Epithelial cell of esophagus (primary cell): ENCODE measurements at regions not wholly inside any gene's neighbourhood (a gene's known extent, or its start where the extent isn't known, plus 50 kb on each side); places are given as distances from the start of the nearest gene placed in this dataset.

ENCODE experiments used
- DNase-seq: peaks from one replicate; pipeline ENCODE4 v3.0.0; 2010; ENCODE audit warnings: low read depth
- H3K4me3 ChIP-seq: 2 replicates; pipeline ENCODE4 v1.5.1; 2011; ENCODE audit warnings: mild to moderate bottlenecking, low read length, control low read depth
- TF ChIP-seq, protein P1 (sequence below): IDR thresholded peaks from 2 replicates; pipeline ENCODE4 v1.5.1; 2011; ENCODE audit warnings: low read depth, mild to moderate bottlenecking, low read length, control low read depth, inconsistent platforms; ENCODE audit not compliant: insufficient read depth; ENCODE audit errors: missing control alignments

DNA sequence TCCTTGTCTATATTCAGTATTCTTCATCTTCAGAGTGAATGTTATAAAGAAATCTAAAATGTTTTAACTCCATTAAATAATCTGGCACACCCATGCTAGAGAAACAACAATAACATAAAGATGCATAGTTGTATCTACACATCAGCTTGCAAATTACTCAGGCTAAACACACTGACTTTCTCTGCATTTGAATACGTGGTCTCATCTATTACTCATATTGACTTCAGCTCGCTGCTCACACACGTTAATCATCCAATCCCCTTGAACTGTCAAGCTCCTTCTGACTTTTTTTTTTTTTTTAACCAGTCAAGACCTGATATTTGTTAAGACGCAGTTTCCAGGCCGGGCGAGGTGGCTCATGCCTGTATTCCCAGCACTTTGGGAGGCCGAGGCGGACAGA is 1137.3 kb upstream of the CADM2 start:
- DNase-seq, result peak; percentile 33
- TF ChIP-seq, protein P1, sequence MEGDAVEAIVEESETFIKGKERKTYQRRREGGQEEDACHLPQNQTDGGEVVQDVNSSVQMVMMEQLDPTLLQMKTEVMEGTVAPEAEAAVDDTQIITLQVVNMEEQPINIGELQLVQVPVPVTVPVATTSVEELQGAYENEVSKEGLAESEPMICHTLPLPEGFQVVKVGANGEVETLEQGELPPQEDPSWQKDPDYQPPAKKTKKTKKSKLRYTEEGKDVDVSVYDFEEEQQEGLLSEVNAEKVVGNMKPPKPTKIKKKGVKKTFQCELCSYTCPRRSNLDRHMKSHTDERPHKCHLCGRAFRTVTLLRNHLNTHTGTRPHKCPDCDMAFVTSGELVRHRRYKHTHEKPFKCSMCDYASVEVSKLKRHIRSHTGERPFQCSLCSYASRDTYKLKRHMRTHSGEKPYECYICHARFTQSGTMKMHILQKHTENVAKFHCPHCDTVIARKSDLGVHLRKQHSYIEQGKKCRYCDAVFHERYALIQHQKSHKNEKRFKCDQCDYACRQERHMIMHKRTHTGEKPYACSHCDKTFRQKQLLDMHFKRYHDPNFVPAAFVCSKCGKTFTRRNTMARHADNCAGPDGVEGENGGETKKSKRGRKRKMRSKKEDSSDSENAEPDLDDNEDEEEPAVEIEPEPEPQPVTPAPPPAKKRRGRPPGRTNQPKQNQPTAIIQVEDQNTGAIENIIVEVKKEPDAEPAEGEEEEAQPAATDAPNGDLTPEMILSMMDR, result no peak
- no peak overlapping the region for H3K4me3 ChIP-seq

DNA sequence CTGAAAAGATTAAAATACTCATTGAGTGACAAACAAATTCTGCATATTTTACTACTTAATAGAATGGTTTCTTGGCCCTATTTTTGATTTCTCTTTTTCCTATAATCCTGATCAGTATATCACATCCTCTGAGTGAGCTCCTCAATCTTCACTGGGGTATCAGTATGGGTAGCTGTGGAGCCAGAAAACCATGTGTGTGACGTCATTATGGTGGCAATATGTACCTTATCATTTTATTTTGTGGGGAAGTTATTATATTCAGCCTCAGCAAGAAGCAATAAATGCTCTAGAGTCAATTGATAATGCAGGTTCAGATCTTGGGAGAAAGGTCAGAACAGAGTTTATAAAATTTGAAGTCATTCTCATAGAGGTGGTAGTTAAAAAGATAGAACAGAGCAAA is 1135.7 kb upstream of the CADM2 start:
- TF ChIP-seq, protein P1, result no peak
- no peak overlapping the region for H3K4me3 ChIP-seq
- DNase-seq, result no peak

DNA sequence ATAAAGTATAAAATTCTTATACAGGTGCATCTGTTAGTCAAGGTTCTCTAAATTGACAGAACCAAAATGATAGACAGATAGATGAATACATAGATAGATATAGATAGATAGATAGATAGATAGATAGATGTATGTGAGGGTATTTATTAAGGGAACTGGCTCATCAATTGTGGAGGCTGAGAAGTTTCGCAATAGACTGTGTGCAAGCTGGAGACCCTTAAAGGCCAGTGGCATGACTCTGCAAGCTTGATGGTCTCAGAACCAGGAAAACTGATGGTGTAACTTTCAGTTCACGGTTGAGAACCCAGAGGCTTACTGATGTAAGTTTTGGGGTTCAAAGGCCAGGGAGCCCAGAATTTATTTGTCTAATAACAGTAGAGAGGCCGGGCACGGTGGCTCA is 1123.7 kb upstream of the CADM2 start:
- H3K4me3 ChIP-seq, result no peak overlapping the region
- DNase-seq, result no peak
- TF ChIP-seq, protein P1, result no peak

DNA sequence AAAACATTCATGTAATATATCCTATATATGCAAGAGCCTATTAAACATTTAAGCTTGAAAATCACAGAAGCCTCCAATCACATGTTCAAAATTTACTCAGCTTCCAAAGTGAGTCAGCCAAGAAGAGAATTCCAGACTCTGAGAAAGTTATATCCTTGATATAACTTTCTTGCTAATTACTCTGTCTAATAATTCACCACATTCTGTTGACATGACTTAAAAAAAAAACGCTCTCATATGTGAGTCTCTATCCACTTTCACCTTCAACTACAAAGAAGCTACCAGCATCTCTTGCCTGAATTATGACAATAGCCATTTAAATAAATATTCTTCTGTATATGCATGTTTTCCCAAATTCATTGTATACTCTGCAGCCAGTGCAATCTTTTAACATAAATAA is 1116.3 kb upstream of the CADM2 start:
- TF ChIP-seq, protein P1, result no peak
- peak; percentile 1 for DNase-seq
- H3K4me3 ChIP-seq, result no peak overlapping the region

DNA sequence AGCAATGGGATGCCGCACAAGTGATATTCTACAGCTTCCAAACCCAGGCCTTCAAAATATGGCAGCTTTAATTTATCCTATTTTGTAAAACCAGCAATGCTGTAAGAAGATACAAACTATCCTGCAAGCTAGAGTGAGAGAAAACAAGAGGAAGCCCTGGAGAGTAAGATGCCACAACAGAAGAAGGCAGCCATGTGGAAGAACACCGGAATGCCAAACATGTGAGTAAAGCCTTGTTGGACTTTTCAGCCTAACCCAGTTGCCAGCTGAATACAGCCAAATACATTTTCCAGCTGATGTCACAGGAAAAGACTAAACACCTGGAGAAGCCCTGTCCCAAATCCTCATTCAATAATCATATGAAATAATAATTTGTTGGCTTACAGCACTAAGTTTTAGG is 1115.1 kb upstream of the CADM2 start:
- DNase-seq, result peak; percentile 2
- TF ChIP-seq, protein P1, result no peak
- H3K4me3 ChIP-seq, result no peak overlapping the region

DNA sequence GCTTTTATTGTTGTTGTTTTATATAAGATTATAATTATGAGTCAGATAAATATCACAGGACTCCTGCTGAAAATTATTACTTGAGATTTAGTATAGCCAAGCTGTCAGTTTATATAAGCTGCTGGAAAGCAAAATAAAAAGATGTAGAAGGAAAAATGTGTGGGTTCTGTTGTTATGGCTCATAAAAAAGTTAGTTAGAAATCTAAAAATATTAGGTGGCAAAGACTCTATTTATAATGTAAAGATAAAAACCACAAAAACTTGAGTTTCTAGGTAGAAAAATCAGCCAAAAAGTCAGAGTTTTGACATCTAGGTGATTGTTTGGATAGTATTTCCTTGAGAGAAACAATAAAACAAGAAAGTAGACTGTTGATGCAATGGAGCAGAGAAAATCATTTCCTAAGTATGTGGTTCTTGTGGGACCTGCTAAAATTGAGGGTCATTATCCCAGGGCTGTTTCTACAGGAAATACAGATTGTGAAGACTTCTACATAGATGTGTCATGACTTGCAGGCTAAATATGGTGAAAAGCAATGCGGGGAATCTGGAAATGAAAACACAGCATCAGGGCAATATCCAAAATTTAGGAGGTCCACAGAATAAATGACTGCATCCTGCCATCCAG is 1109.6 kb upstream of the CADM2 start:
- H3K4me3 ChIP-seq, result no peak overlapping the region
- TF ChIP-seq, protein P1, result no peak
- DNase-seq, result peak; percentile 33

DNA sequence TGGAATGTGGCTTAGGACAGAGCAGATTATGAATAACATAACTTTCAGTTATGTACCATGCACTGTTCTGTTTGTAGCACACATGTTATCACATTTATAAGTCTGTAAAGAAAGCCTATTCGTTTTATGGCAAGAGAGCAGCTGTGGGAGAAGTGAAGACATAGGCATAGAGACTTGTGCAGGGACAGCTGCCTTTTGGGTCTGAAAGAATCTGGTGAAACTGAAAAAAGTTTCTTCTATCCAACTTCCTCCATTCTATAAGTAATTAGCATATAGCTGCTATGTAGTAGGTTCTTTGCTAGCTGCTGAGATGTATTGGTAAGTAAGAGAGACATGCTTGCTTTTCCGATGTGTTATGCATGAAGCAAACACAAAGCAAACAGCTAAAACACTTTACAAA is 1095.4 kb upstream of the CADM2 start:
- DNase-seq, result no peak
- TF ChIP-seq, protein P1, result no peak
- no peak overlapping the region for H3K4me3 ChIP-seq
